Liver (tissue), 8 donors: ENCODE measurements at regions not wholly inside any gene's neighbourhood (a gene's known extent, or its start where the extent isn't known, plus 50 kb on each side); places are given as distances from the start of the nearest gene placed in this dataset.

Source experiments
- DNase-seq: peaks from one replicate; pipeline ENCODE4 v3.0.0-alpha.2; 2017; ENCODE audit warnings: low spot score
- H3K27ac ChIP-seq, 2 donors: one replicate each; pipeline ENCODE4 v1.7.0; 2013; ENCODE audit warnings: inconsistent platforms in 2 of 2, low read length in 2 of 2, control low read depth in 1 of 2, low read depth in 1 of 2, mild to moderate bottlenecking in 1 of 2
- H3K27me3 ChIP-seq, 4 donors: one replicate each; pipeline versions ENCODE4 v1.6.1 to v1.7.0; 2013; ENCODE audit warnings: low read length in 3 of 4, inconsistent platforms in 1 of 4, mild to moderate bottlenecking in 1 of 4, moderate library complexity in 1 of 4; ENCODE audit not compliant: control insufficient read depth in 4 of 4, insufficient read depth in 4 of 4
- H3K36me3 ChIP-seq, 4 donors: one replicate each; pipeline versions ENCODE4 v1.6.1 to v1.7.0; 2013; ENCODE audit warnings: low read length in 3 of 4, mild to moderate bottlenecking in 3 of 4, low read depth in 1 of 4, moderate library complexity in 1 of 4; ENCODE audit not compliant: control insufficient read depth in 4 of 4, insufficient read depth in 3 of 4
- H3K4me1 ChIP-seq, 4 donors: one replicate each; pipeline versions ENCODE4 v1.6.1 to v1.7.0; 2013; ENCODE audit warnings: low read length in 3 of 4, mild to moderate bottlenecking in 3 of 4, moderate library complexity in 1 of 4; ENCODE audit not compliant: control insufficient read depth in 4 of 4, insufficient read depth in 4 of 4
- H3K4me3 ChIP-seq, 3 donors: one replicate each; pipeline versions ENCODE4 v1.6.1 to v1.7.0; 2013; ENCODE audit warnings: low read length in 3 of 3, control low read depth in 1 of 3, low read depth in 1 of 3, mild to moderate bottlenecking in 1 of 3
- H3K9ac ChIP-seq, 2 donors: one replicate each; pipeline ENCODE4 v1.7.0; 2013; ENCODE audit warnings: low read length in 2 of 2, mild to moderate bottlenecking in 2 of 2, moderate library complexity in 2 of 2, control low read depth in 1 of 2, low read depth in 1 of 2
- H3K9me3 ChIP-seq, 4 donors: one replicate each; pipeline versions ENCODE4 v1.6.1 to v1.7.0; 2013; ENCODE audit warnings: low read length in 3 of 4; ENCODE audit not compliant: control insufficient read depth in 4 of 4
- FOXA1 ChIP-seq: IDR thresholded peaks from 2 replicates; pipeline ENCODE4 v1.6.1; 2016; ENCODE audit warnings: antibody characterized with exemption
- GABPA ChIP-seq, 2 donors: IDR thresholded peaks in 1 of 2; conservative IDR thresholded peaks in 1 of 2; 2 replicates each; pipeline ENCODE4 v1.6.1; 2016; ENCODE audit warnings: antibody characterized with exemption in 2 of 2, mild to moderate bottlenecking in 1 of 2, moderate library complexity in 1 of 2
- HNF4A ChIP-seq, 2 donors: conservative IDR thresholded peaks; 2 replicates each; pipeline ENCODE4 v1.6.1; 2016; ENCODE audit warnings: antibody characterized with exemption in 2 of 2, mild to moderate bottlenecking in 2 of 2
- JUND ChIP-seq, 2 donors: IDR thresholded peaks; 2 replicates each; pipeline ENCODE4 v1.6.1; 2016; ENCODE audit warnings: antibody characterized with exemption in 2 of 2
- NR2F2 ChIP-seq: IDR thresholded peaks from 2 replicates; pipeline ENCODE4 v1.6.1; 2016; ENCODE audit warnings: antibody characterized with exemption
- RAD21 ChIP-seq, 2 donors: IDR thresholded peaks; 2 replicates each; pipeline ENCODE4 v1.6.1; 2016; ENCODE audit warnings: antibody characterized with exemption in 2 of 2, mild to moderate bottlenecking in 2 of 2
- RXRA ChIP-seq, 2 donors: IDR thresholded peaks; 2 replicates each; pipeline ENCODE4 v1.6.1; 2017 to 2018; ENCODE audit warnings: antibody characterized with exemption in 2 of 2, mild to moderate bottlenecking in 1 of 2
- SP1 ChIP-seq: IDR thresholded peaks from 2 replicates; pipeline ENCODE4 v1.6.1; 2018; ENCODE audit warnings: antibody characterized with exemption, mild to moderate bottlenecking
- TAF1 ChIP-seq: conservative IDR thresholded peaks from 2 replicates; pipeline ENCODE4 v1.6.1; 2016; ENCODE audit warnings: antibody characterized with exemption, mild to moderate bottlenecking
- YY1 ChIP-seq: IDR thresholded peaks from 2 replicates; pipeline ENCODE4 v1.6.1; 2016; ENCODE audit warnings: antibody characterized with exemption, mild to moderate bottlenecking
- WGBS: extraction: QIAGEN DNeasy Blood & Tissue Kit; methylation state at CpG from one replicate; pipeline ENCODE4 v1.1.7; 2013; 5-methylcytosine and 5-hydroxymethylcytosine counted together
- TF ChIP-seq, protein P1 (sequence below): IDR thresholded peaks from 2 replicates; pipeline ENCODE4 v1.6.1; 2016; ENCODE audit warnings: antibody characterized with exemption, mild to moderate bottlenecking
- TF ChIP-seq, protein P2 (sequence below): IDR thresholded peaks from 2 replicates; pipeline ENCODE4 v1.6.1; 2016; ENCODE audit warnings: antibody characterized with exemption
- TF ChIP-seq, protein P3 (sequence below): IDR thresholded peaks from 2 replicates; pipeline ENCODE4 v1.6.1; 2016; ENCODE audit warnings: antibody characterized with exemption
- TF ChIP-seq, protein P4 (sequence below): fragments of 150-350 bp; IDR thresholded peaks from 2 replicates; pipeline ENCODE4 v1.5.1; 2017; ENCODE audit warnings: improper control_type of control experiment, low read depth, low read length; ENCODE audit not compliant: missing input control
- donor health status: healthy.
- donor health status: healthy.
- donor health status: healthy.
- donor health status: healthy.
- donor health status: healthy.

DNA sequence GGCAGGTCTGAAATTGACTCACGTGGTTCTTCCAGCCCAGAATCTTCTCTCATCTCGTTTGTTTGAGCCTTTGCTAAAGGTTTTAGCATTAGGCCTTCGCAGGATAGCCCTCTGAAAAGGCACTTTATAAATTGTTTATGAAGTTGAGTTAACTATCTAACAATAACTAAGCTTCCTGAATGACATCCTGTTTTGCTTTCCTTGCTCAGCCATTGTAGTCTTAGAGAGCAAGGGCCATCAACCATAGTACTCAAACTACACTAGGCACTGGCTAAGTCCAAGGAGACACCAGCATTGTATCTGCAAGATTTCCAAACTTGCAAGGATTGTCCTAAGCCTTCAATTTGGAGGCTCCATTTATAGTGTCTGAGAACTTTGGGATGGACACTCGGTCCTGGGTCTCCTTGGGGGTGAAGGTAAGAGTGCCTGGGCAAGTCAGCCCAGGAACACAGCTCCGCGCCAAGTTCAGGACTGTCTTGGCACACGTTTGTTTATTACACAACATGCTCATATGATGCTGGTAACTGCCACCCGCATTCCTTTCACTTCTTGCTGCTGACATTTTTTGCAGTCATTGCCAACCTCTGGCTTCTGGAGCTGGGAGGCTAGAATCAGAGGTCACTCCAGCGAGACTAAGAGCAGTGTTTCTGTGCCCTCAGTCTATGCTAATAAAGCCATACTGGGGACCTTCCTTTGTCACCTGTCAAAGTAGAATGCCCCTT, 151.1 kb downstream of the ESM1 start:
- no peak for DNase-seq
- TF ChIP-seq HNF4A (conservative IDR thresholded peaks at IDR 0.05) (peak; percentile 51 to 52), JUND (IDR thresholded peaks at IDR 0.05) (peak in 1 of 2 donors; percentile 23), RAD21 (IDR thresholded peaks at IDR 0.05) (peak in 1 of 2 donors; percentile 46), GABPA (IDR thresholded peaks at IDR 0.05 in 1 of 2, conservative IDR thresholded peaks at IDR 0.05 in 1 of 2) (no peak), SP1 (peak; percentile 50), NR2F2 (no peak), FOXA1 (no peak), YY1 (peak; percentile 89), RXRA (IDR thresholded peaks at IDR 0.05) (peak; percentile 33 to 61)
- TF ChIP-seq, protein P1, sequence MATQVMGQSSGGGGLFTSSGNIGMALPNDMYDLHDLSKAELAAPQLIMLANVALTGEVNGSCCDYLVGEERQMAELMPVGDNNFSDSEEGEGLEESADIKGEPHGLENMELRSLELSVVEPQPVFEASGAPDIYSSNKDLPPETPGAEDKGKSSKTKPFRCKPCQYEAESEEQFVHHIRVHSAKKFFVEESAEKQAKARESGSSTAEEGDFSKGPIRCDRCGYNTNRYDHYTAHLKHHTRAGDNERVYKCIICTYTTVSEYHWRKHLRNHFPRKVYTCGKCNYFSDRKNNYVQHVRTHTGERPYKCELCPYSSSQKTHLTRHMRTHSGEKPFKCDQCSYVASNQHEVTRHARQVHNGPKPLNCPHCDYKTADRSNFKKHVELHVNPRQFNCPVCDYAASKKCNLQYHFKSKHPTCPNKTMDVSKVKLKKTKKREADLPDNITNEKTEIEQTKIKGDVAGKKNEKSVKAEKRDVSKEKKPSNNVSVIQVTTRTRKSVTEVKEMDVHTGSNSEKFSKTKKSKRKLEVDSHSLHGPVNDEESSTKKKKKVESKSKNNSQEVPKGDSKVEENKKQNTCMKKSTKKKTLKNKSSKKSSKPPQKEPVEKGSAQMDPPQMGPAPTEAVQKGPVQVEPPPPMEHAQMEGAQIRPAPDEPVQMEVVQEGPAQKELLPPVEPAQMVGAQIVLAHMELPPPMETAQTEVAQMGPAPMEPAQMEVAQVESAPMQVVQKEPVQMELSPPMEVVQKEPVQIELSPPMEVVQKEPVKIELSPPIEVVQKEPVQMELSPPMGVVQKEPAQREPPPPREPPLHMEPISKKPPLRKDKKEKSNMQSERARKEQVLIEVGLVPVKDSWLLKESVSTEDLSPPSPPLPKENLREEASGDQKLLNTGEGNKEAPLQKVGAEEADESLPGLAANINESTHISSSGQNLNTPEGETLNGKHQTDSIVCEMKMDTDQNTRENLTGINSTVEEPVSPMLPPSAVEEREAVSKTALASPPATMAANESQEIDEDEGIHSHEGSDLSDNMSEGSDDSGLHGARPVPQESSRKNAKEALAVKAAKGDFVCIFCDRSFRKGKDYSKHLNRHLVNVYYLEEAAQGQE: peak; percentile 18
- TF ChIP-seq, protein P2, sequence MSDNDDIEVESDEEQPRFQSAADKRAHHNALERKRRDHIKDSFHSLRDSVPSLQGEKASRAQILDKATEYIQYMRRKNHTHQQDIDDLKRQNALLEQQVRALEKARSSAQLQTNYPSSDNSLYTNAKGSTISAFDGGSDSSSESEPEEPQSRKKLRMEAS: no peak
- TF ChIP-seq, protein P3, sequence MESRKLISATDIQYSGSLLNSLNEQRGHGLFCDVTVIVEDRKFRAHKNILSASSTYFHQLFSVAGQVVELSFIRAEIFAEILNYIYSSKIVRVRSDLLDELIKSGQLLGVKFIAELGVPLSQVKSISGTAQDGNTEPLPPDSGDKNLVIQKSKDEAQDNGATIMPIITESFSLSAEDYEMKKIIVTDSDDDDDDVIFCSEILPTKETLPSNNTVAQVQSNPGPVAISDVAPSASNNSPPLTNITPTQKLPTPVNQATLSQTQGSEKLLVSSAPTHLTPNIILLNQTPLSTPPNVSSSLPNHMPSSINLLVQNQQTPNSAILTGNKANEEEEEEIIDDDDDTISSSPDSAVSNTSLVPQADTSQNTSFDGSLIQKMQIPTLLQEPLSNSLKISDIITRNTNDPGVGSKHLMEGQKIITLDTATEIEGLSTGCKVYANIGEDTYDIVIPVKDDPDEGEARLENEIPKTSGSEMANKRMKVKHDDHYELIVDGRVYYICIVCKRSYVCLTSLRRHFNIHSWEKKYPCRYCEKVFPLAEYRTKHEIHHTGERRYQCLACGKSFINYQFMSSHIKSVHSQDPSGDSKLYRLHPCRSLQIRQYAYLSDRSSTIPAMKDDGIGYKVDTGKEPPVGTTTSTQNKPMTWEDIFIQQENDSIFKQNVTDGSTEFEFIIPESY: peak; percentile 27

DNA sequence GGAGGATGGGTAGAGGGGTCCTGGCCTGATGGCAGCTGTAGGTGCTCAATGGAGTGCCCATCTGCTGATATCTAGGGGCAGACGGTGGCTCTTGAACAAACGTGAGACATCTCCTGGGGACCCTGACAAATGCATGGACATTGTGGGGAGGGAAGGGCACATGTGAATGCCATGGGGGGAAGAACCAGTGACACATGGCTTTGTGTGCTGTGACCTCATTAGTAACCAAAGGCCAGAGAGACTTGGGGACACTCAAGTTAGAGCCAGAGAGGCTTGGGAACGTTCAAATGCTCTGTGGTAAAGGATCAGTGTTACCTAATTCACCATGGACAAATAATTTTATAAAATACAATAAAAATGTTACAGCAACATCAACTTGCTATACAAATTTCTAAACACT, 151.8 kb downstream of the ESM1 start:
- WGBS: 92% methylated on average over 3 of the region's 3 CpGs
- no peaks in the 10 kb centered on the region for H3K36me3 ChIP-seq
- peaks cover 0 to 26% (median 19%) of the 10 kb centered on the region in 4 donors for H3K4me1 ChIP-seq
- DNase-seq: no peak
- H3K9me3 ChIP-seq: no peaks in the 10 kb centered on the region
- H3K4me3 ChIP-seq: no peak overlapping the region
- H3K9ac ChIP-seq: no peak overlapping the region
- H3K27ac ChIP-seq: no peak overlapping the region
- H3K27me3 ChIP-seq: no peaks in the 10 kb centered on the region
- TF ChIP-seq NR2F2 (no peak), RXRA (IDR thresholded peaks at IDR 0.05) (no peak), TAF1 (no peak), RAD21 (IDR thresholded peaks at IDR 0.05) (no peak), JUND (IDR thresholded peaks at IDR 0.05) (no peak)
- TF ChIP-seq, protein P4, sequence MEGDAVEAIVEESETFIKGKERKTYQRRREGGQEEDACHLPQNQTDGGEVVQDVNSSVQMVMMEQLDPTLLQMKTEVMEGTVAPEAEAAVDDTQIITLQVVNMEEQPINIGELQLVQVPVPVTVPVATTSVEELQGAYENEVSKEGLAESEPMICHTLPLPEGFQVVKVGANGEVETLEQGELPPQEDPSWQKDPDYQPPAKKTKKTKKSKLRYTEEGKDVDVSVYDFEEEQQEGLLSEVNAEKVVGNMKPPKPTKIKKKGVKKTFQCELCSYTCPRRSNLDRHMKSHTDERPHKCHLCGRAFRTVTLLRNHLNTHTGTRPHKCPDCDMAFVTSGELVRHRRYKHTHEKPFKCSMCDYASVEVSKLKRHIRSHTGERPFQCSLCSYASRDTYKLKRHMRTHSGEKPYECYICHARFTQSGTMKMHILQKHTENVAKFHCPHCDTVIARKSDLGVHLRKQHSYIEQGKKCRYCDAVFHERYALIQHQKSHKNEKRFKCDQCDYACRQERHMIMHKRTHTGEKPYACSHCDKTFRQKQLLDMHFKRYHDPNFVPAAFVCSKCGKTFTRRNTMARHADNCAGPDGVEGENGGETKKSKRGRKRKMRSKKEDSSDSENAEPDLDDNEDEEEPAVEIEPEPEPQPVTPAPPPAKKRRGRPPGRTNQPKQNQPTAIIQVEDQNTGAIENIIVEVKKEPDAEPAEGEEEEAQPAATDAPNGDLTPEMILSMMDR: no peak
- TF ChIP-seq, protein P2: no peak
- TF ChIP-seq, protein P3: no peak

More for the DNA sequence above, 151.1 kb downstream of the ESM1 start:
- Histone ChIP-seq H3K9me3 (no peaks in the 10 kb centered on the region), H3K36me3 (no peaks in the 10 kb centered on the region), H3K27me3 (no peaks in the 10 kb centered on the region), H3K9ac (no peak overlapping the region), H3K4me1 (peaks cover 2 to 32% (median 25%) of the 10 kb centered on the region in 4 donors), H3K4me3 (no peak overlapping the region), H3K27ac (no peak overlapping the region)
- 43% methylated on average over 9 of the region's 9 CpGs for WGBS
